IMR-90 (cell line): ENCODE measurements at regions not wholly inside any gene's neighbourhood (a gene's known extent, or its start where the extent isn't known, plus 50 kb on each side); places are given as distances from the start of the nearest gene placed in this dataset.

Experiments
- ATAC-seq: fragments of 200-7000 bp; cut with Tn5 transposase; 2 replicates; pipeline ENCODE4 v1.9.1; 2020; ENCODE audit warnings: low read depth, mild to moderate bottlenecking, moderate library complexity
- BruUV-seq: library from RNA; stranded (reverse); fragments of 400-500 nt; replicated peaks from 2 replicates; lab custom pipeline; 2021; lab: Mats Ljungman, UMichigan
- CTCF ChIA-PET: fragments of 300-600 bp; formaldehyde crosslinking; extraction: SDS; loops from one replicate; lab custom pipeline; 2021; ENCODE audit warnings: antibody characterized with exemption; lab: Yijun Ruan, JAX
- POLR2A ChIA-PET: fragments of 300-600 bp; sonication (Branson Sonifier 250); formaldehyde crosslinking; loops from one replicate; lab custom pipeline; 2022; ENCODE audit warnings: antibody characterized with exemption; ENCODE audit not compliant: unreplicated experiment; lab: Charles Lee
- DNase-seq: peaks from one replicate; pipeline ENCODE4 v3.0.0; 2013
- H2AFZ ChIP-seq: replicated peaks from 2 replicates; pipeline ENCODE3; 2013; ENCODE audit warnings: low read length, mild to moderate bottlenecking; ENCODE audit not compliant: poor library complexity
- H2AK5ac ChIP-seq: 2 replicates; pipeline ENCODE4 v1.6.1; 2013; ENCODE audit warnings: low read depth, low read length, inconsistent platforms
- H2AK9ac ChIP-seq: replicated peaks from 2 replicates; pipeline ENCODE3; 2013; ENCODE audit warnings: mild to moderate bottlenecking, low read depth, low read length, moderate library complexity; ENCODE audit not compliant: poor library complexity
- H2BK120ac ChIP-seq: 2 replicates; pipeline ENCODE4 v1.6.1; 2013; ENCODE audit warnings: low read depth, low read length, inconsistent platforms
- H2BK15ac ChIP-seq: 3 replicates; pipeline ENCODE4 v1.6.1; 2013; ENCODE audit warnings: low read depth, low read length, inconsistent platforms
- H2BK20ac ChIP-seq: 2 replicates; pipeline ENCODE4 v1.6.1; 2013; ENCODE audit warnings: low read depth, mild to moderate bottlenecking, inconsistent platforms, low read length, moderate library complexity
- H2BK5ac ChIP-seq: 2 replicates; pipeline ENCODE4 v1.6.1; 2013; ENCODE audit warnings: mild to moderate bottlenecking, low read depth, low read length, inconsistent platforms; ENCODE audit not compliant: poor library complexity, severe bottlenecking
- H3K14ac ChIP-seq: replicated peaks from 2 replicates; pipeline ENCODE4 v1.6.1; 2013; ENCODE audit warnings: low read depth, low read length, inconsistent platforms
- H3K18ac ChIP-seq: 2 replicates; pipeline ENCODE4 v1.6.1; 2013; ENCODE audit warnings: low read depth, low read length, control low read depth
- H3K23ac ChIP-seq: 2 replicates; pipeline ENCODE4 v1.6.1; 2013; ENCODE audit warnings: low read depth, low read length, inconsistent platforms
- H3K27ac ChIP-seq: 2 replicates; pipeline ENCODE4 v1.5.1; 2013; ENCODE audit warnings: mild to moderate bottlenecking, control low read depth, low read length; ENCODE audit not compliant: insufficient read depth
- H3K27me3 ChIP-seq: 2 replicates; pipeline ENCODE4 v1.6.1; 2013; ENCODE audit warnings: low read length; ENCODE audit not compliant: control insufficient read depth, insufficient read depth
- H3K36me3 ChIP-seq: 2 replicates; pipeline ENCODE4 v1.6.1; 2013; ENCODE audit warnings: low read length, mixed read lengths; ENCODE audit not compliant: control insufficient read depth, insufficient read depth
- H3K4ac ChIP-seq: 2 replicates; pipeline ENCODE4 v1.6.1; 2013; ENCODE audit warnings: low read depth, low read length, inconsistent platforms
- H3K4me1 ChIP-seq: 2 replicates; pipeline ENCODE4 v1.6.1; 2013; ENCODE audit warnings: low read length, mixed read lengths; ENCODE audit not compliant: control insufficient read depth, insufficient read depth
- H3K4me2 ChIP-seq: 2 replicates; pipeline ENCODE4 v1.6.1; 2013; ENCODE audit warnings: low read depth, mild to moderate bottlenecking, control low read depth, low read length, moderate library complexity
- H3K4me3 ChIP-seq: 2 replicates; pipeline ENCODE4 v1.5.1; 2013; ENCODE audit warnings: low read depth, mild to moderate bottlenecking, control low read depth, low read length, moderate library complexity; ENCODE audit not compliant: insufficient read depth
- H3K56ac ChIP-seq: 2 replicates; pipeline ENCODE4 v1.6.1; 2013; ENCODE audit warnings: low read length, inconsistent platforms; ENCODE audit not compliant: insufficient read depth; ENCODE audit errors: extremely low read depth
- H3K79me1 ChIP-seq, 2 experiments: 2 replicates each; pipeline ENCODE4 v1.6.1; 2013; ENCODE audit warnings: low read length in 2 of 2, inconsistent platforms in 1 of 2, low read depth in 1 of 2
- H3K9ac ChIP-seq: 2 replicates; pipeline ENCODE4 v1.6.1; 2013; ENCODE audit warnings: low read depth, low read length, control low read depth
- H3K9me1 ChIP-seq: 2 replicates; pipeline ENCODE4 v1.6.1; 2013; ENCODE audit warnings: low read length, inconsistent platforms; ENCODE audit not compliant: insufficient read depth
- H3K9me3 ChIP-seq: 2 replicates; pipeline ENCODE4 v1.6.1; 2013; ENCODE audit warnings: low read length; ENCODE audit not compliant: control insufficient read depth, insufficient read depth
- H4K20me1 ChIP-seq: 2 replicates; pipeline ENCODE4 v1.6.1; 2013; ENCODE audit warnings: low read length, inconsistent platforms; ENCODE audit not compliant: insufficient read depth
- H4K5ac ChIP-seq: 2 replicates; pipeline ENCODE4 v1.6.1; 2013; ENCODE audit warnings: mild to moderate bottlenecking, low read depth, low read length, control low read depth
- H4K8ac ChIP-seq, 2 experiments: 2 replicates each; pipeline ENCODE4 v1.6.1; 2013; ENCODE audit warnings: low read depth in 2 of 2, low read length in 2 of 2, control low read depth in 1 of 2, inconsistent platforms in 1 of 2
- H4K91ac ChIP-seq: 2 replicates; pipeline ENCODE4 v1.6.1; 2013; ENCODE audit warnings: low read depth, low read length, inconsistent platforms; ENCODE audit not compliant: insufficient read depth
- CEBPB ChIP-seq: IDR thresholded peaks from 2 replicates; pipeline ENCODE4 v1.6.1; 2012; ENCODE audit warnings: low read depth, low read length, improper control_type of control experiment
- NFE2L2 ChIP-seq: fragments of 150-350 bp; IDR thresholded peaks from 2 replicates; pipeline ENCODE4 v1.6.1; 2016; ENCODE audit warnings: low read depth, mild to moderate bottlenecking, low read length
- WGBS, 2 experiments: methylation state at CpG; one replicate each; pipeline versions ENCODE4 v1.1.5 to v1.1.7; 2013; ENCODE audit warnings: missing lambda C conversion rate in 2 of 2; ENCODE audit not compliant: insufficient read length in 1 of 2; ENCODE audit errors: extremely low coverage in 2 of 2; 5-methylcytosine and 5-hydroxymethylcytosine counted together
- dilution Hi-C: fragments of 300-500 bp; cut with HindIII; formaldehyde crosslinking; loops from one replicate; pipeline ENCODE4 v1.14.3; 2018; ENCODE audit warnings: low sequenced_read_pairs; ENCODE audit not compliant: unreplicated experiment
- in situ Hi-C: fragments of 300-500 bp; cut with MboI; formaldehyde crosslinking; loops from 3 replicates; pipeline ENCODE4 v1.14.3; 2019; ENCODE audit warnings: low sequenced_read_pairs, inconsistent platforms, mixed read lengths
- intact Hi-C: fragments of 100-400 bp; cut with micrococcal nuclease; formaldehyde crosslinking; loops from 2 replicates; pipeline ENCODE4 v1.10.0; 2022

DNA sequence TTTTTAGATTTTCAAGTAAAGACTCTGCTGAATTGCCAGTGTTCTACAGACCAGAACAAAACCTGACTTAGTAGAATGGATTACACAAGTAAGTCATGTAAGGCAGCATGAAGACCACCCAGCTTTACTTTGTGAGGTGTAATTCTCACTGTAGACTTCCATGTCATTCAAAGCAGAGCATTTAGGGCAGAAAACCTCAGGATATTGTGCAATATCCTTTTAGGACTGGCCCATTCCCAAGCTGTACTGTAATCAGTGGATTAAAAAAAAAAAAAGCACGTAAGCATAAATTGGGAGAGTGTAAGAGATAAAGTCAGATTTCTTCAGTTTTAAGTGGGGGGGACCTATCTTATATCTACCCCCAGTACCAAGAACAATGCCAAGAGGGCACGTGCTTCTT is 380.5 kb upstream of the PRMT6 start:
- Histone ChIP-seq H3K4me1 (no peaks in the 10 kb centered on the region), H3K36me3 (no peaks in the 10 kb centered on the region), H3K27ac (no peak overlapping the region), H3K4me2 (no peak overlapping the region), H3K9me1 (no peaks in the 10 kb centered on the region), H3K56ac (no peak overlapping the region), H3K4ac (no peak overlapping the region), H3K18ac (no peak overlapping the region), H4K91ac (no peak overlapping the region), H3K14ac (no peak overlapping the region), H3K4me3 (no peak overlapping the region), H3K9me3 (peaks cover 1% of the 10 kb centered on the region; the same call in 1 of the 2 replicates), H2BK15ac (no peak overlapping the region), H2BK20ac (no peak overlapping the region), H2AK5ac (no peak overlapping the region), H3K9ac (no peak overlapping the region), H4K5ac (no peak overlapping the region), H2BK120ac (no peak overlapping the region), H4K20me1 (no peaks in the 10 kb centered on the region), H3K79me1 (no peaks in the 10 kb centered on the region), H3K23ac (no peak overlapping the region), H2AFZ (no peak overlapping the region), H3K27me3 (no peaks in the 10 kb centered on the region), H2AK9ac (no peak overlapping the region), H4K8ac (no peak overlapping the region), H2BK5ac (no peak overlapping the region)
- no peak for DNase-seq
- ChIA-PET CTCF (no interaction called here), POLR2A (no interaction called here)
- WGBS, 2 experiments = no CpG with 5 or more reads among the region's 2 CpGs
- in situ Hi-C loops (no loop called here), dilution Hi-C loops (no loop called here), intact Hi-C loops (no loop called here)
- no peak for TF ChIP-seq NFE2L2
- peak; percentile 68 for TF ChIP-seq CEBPB
- no TSS peak for BruUV-seq
- no peak for ATAC-seq
